Dedifferentiated amniotic fluid mesenchymal stem cell (primary cell): ENCODE measurements at regions not wholly inside any gene's neighbourhood (a gene's known extent, or its start where the extent isn't known, plus 50 kb on each side); places are given as distances from the start of the nearest gene placed in this dataset.
"Not testable (repeated sequence)": the region's sequence is repeated elsewhere in the genome, so short reads cannot be mapped to it uniquely, and the experiment has no call there.

Experiments
- DNase-seq: peaks from one replicate; pipeline ENCODE4 v3.0.0-alpha.2; 2016; ENCODE audit errors: extremely low spot score

- no peak for DNase-seq
Measured at GRCh38 chr10:65618126-65618525, 1307.7 kb upstream of the LRRTM3 start.

- DNase-seq: no peak
Measured at GRCh38 chr10:65620404-65621048, 1305.3 kb upstream of the LRRTM3 start.

DNA sequence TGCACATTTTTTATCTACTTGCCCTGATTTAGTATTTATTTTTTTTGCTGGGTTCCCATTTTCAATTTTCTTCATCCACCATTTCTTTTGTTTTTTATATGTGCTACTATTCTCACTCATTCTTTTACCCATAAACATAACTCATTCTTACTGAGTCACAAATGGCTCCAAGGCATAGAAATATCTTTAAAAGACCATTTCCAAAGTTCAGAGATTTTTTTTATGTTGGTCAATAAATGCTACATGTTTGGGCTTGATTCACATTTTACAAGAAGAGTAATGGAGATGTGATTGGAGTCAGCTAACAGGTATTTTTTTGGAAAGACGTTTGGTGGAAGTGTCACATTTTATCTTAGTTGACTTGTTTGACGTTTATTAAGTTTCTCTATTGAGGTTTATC, 1303.2 kb upstream of the LRRTM3 start:
- DNase-seq: no peak

DNA sequence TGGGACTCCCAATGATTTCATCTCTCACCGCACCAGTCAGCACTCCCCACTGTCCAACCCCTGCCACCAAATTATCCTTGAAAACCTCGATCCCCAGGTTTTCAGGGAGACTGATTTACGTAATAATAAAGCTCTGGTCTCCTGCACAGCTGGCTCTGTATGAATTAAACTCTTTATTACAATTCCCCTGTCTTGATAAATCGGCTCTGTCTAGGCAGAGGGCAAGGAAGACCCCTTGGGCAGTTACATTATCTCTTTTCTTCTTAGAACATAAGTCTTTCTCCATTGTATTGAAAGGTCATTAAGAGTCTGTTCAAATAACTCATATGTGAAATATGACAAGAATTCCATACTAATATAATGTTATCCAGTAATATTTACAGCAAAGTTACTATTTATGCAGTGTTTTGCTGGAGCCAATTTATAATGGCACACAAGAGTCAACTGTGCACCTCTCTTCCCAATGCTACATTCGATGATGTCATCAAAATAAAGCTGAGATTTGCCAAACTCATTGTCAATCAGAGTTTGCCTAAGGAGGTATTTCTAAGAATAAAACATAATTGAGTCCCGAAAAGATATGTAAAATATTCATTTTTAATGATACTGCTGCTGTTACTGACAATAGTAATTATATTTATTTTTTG, 1297.2 kb upstream of the LRRTM3 start:
- DNase-seq: no peak

- no peak for DNase-seq
Measured at GRCh38 chr10:65660006-65660405, 1265.8 kb upstream of the LRRTM3 start.

GRCh38 chr10:65670087-65670486, 1255.7 kb upstream of the LRRTM3 start:
- no peak for DNase-seq

GRCh38 chr10:65670596-65670995, 1255.2 kb upstream of the LRRTM3 start:
- DNase-seq: not testable (repeated sequence)

DNA sequence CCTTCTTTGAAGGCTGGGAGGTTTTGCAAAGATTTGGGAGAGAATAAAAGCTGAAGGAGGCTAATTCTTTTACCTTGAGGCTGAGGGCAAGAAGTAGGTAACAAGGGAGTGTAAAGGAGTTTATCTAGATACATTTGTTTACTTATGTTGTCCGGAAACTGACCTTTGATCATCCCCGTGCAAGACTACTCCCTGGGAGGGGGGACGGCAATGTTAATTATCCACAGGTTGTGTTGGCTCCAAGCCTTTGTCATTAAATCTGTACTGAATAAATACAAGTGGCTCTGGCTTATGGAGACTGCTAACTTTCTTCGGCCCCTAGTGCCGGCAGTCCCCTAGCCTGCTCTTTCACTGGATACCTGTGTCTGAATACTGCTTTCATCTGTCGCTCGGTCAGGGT, 1250.6 kb upstream of the LRRTM3 start:
- no peak for DNase-seq

DNA sequence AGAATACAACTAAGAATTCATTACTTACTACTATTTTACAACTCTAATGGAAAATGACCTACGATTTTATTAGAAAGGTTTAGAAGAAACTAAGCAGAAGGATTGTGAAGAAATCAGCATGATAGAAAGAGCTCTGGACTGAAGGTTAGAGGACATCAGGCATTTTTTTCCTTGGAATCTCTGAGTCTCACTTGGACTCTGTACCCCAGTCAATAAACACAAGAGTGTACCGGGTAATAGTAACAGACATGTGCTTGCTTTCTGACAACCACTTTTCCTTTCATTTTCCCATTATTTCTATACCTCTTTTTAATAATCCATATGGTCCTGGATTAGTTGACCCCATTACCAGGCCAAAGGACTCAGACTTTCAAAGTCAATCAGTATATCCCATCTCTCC, 1240.9 kb upstream of the LRRTM3 start:
- no peak for DNase-seq

GRCh38 chr10:65701168-65701776, 1224.6 kb upstream of the LRRTM3 start:
- DNase-seq: no peak

- DNase-seq: no peak
Measured at GRCh38 chr10:65708057-65708456, 1217.8 kb upstream of the LRRTM3 start.

- DNase-seq: no peak
Measured at GRCh38 chr10:65710306-65710705, 1215.5 kb upstream of the LRRTM3 start.

GRCh38 chr10:65719790-65720189, 1206.0 kb upstream of the LRRTM3 start:
- no peak for DNase-seq

DNA sequence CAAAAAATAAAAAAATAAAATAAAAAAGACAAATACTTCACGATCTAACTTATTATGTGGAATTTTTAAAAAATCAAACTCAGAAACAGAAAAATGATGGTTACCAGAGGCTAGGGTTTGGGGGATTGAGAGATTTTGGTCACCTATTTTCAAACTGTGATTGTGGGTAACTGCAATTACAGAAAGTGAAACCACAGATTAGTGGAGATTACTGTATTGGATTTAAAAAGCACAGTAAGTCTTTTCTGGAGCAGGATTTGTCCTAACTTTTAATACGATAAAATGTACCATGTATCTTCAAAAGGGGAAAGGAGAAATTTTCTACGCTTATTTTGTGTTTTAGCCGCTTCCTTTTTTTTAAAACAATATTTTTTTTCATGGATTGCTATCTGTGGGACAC, 1204.9 kb upstream of the LRRTM3 start:
- no peak for DNase-seq

DNA sequence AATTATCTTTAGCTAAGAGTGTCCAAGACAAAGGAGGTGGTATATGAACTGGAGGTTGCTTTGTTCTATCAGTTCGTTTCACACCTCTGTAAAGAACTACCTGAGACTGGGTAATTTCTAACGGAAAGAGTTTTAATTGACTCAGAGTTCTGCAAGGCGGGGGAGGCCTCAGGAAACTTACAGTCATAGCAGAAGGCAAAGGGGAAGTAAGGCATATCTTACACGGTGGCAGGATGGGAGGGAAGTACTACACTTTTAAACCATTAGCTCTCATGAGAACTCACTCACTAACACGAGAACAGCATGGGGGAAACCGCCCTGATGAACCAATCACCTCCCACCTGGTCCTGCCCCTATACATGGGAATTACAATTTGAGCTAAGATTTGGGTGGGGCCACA, 1202.3 kb upstream of the LRRTM3 start:
- no peak for DNase-seq

- DNase-seq: no peak
Measured at GRCh38 chr10:65735382-65735781, 1190.5 kb upstream of the LRRTM3 start.

DNA sequence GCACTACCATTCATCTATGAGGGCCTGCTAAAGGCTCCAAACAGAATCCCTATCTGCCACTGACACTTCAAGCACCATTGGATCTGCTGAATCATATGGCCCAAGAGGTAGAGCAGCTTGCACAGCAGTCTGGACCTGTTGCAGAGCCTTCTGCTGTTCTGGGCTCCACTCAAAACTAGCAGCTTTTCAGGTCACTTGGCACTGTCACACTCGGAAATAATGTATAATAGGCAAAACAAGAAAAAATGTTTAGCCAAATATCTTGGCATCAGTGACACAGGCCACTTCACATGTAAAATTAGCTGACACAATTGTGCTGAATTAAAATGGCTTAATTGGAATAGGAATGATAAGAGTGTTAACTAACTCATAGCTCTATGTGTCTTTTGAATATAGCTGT, 1182.9 kb upstream of the LRRTM3 start:
- DNase-seq: no peak

- DNase-seq: no peak
Measured at GRCh38 chr10:65751218-65751617, 1174.6 kb upstream of the LRRTM3 start.

DNA sequence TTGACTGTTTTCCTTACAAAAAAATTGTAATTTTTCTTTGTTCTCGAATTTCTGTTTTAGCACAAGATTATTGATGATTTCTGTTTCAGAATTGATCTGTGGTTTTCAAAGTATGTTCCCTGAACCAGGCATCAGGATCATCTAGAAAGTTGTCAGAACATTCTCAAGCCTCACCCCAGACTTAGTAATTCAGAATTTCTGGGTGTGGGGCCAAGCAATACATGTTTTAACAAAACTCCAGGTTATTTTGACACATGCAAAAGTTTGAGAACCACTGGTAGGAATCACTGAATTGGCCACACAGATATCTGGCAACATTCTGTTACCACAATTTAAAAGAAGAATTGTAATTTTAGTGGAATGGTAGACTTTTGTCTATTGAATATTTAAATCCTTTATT, 1173.9 kb upstream of the LRRTM3 start:
- DNase-seq: no peak

DNA sequence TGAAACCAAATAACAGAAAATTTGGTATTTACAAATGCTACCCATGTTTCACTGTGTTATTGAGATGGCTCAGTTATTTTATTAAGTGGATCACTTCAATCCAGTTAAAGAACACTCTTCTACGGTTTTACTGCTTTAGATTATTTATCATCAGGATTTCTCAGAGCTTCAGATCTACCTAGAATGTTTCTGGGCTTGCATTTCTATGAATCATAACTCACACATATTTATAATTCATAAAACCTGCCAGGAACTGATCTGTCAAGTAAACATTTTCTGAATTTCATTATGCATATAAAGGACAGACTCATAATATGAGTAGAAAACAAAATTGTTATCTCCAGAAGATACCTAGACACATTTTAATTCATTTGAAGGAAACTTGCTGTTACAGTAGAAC, 1172.3 kb upstream of the LRRTM3 start:
- no peak for DNase-seq

DNA sequence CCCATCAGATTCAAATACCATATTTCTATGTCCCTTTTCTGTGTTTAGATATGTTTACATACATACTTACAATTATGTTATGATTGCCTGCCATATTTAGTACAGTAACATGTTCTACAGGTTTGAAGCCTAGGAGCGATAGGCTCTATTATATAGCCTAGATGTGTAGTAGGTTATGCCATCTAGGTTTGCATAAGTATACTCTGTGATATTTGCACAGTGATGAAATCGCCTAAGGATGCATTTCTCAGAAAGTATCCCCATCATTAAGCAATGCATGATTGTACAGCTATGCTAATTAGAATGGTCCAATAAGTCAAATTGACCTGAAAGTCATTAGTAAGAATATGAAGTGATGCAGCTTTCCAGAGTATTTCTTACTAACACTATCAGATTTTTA, 1171.7 kb upstream of the LRRTM3 start:
- DNase-seq: no peak

DNA sequence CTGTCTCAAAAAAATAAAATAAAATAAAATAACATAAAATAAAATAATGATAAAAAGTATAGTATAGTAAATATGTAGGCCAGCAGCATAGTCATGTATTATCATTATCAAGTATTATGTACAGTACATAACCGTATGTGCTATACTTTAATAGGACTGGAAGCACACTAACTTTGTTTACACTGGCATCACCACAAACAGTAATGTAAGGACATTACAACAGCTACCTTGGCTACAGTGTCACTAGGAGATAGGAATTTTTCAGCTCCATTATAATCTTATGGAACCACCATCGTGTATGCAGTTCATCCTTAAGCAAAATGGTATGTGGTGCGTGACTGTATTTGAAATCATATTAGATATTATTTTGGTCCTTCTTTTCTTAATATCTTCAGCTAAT, 1163.5 kb upstream of the LRRTM3 start:
- DNase-seq: no peak

GRCh38 chr10:65765006-65765541, 1160.8 kb upstream of the LRRTM3 start:
- no peak for DNase-seq
